PC-9 (cell line): ENCODE measurements at regions not wholly inside any gene's neighbourhood (a gene's known extent, or its start where the extent isn't known, plus 50 kb on each side); places are given as distances from the start of the nearest gene placed in this dataset.

Experiments used
- BruUV-seq: library from RNA; stranded (reverse); fragments of 400-500 nt; replicated peaks from 2 replicates; lab custom pipeline; 2021; lab: Mats Ljungman, UMichigan
- CTCF ChIA-PET: fragments of 300-600 bp; sonication (Branson Sonifier 250); formaldehyde crosslinking; loops from one replicate; lab custom pipeline; 2022; ENCODE audit warnings: antibody characterized with exemption; lab: Charles Lee
- POLR2A ChIA-PET: fragments of 300-600 bp; sonication (Branson Sonifier 250); formaldehyde crosslinking; loops from one replicate; lab custom pipeline; 2022; ENCODE audit warnings: antibody characterized with exemption; ENCODE audit not compliant: unreplicated experiment; lab: Charles Lee
- DNase-seq, 2 experiments: peaks; one replicate each; pipeline versions ENCODE4 v3.0.0 to v3.0.0-alpha.2; 2015 to 2022; ENCODE audit warnings: mixed read lengths in 1 of 2
- H2AFZ ChIP-seq: fragments of 200-600 bp; sonication (generic); 2 replicates; pipeline ENCODE4 v1.8.1; 2017; ENCODE audit warnings: antibody characterized with exemption
- H3F3A ChIP-seq: fragments of 200-600 bp; sonication (generic); 2 replicates; pipeline ENCODE4 v1.8.1; 2017; ENCODE audit warnings: antibody characterized with exemption, mild to moderate bottlenecking, low read depth; ENCODE audit not compliant: insufficient read depth
- H3K27ac ChIP-seq: fragments of 200-600 bp; sonication (generic); 2 replicates; pipeline ENCODE4 v1.6.1; 2016; ENCODE audit warnings: mixed run types
- H3K27me3 ChIP-seq: fragments of 200-600 bp; sonication (generic); 2 replicates; pipeline ENCODE4 v1.6.1; 2016; ENCODE audit warnings: low read depth, mixed run types; ENCODE audit not compliant: insufficient read depth
- H3K36me3 ChIP-seq: fragments of 200-600 bp; sonication (generic); 2 replicates; pipeline ENCODE4 v1.6.1; 2016; ENCODE audit warnings: low read depth, mixed run types
- H3K4me1 ChIP-seq: fragments of 200-600 bp; sonication (generic); replicated peaks from 2 replicates; pipeline ENCODE4 v1.6.1; 2016; ENCODE audit warnings: mixed run types; ENCODE audit not compliant: insufficient read depth
- H3K4me2 ChIP-seq: fragments of 200-600 bp; sonication (generic); 2 replicates; pipeline ENCODE4 v1.6.1; 2017; ENCODE audit warnings: mixed run types
- H3K4me3 ChIP-seq: fragments of 200-600 bp; sonication (generic); 2 replicates; pipeline ENCODE4 v1.6.1; 2016; ENCODE audit warnings: mixed run types
- H3K79me2 ChIP-seq: fragments of 200-600 bp; sonication (generic); 2 replicates; pipeline ENCODE4 v1.6.1; 2017; ENCODE audit warnings: low read depth, mixed run types
- H3K9me2 ChIP-seq: fragments of 200-600 bp; sonication (generic); 2 replicates; pipeline ENCODE4 v1.8.1; 2017; ENCODE audit warnings: mild to moderate bottlenecking; ENCODE audit not compliant: insufficient read depth
- H3K9me3 ChIP-seq: fragments of 200-600 bp; sonication (generic); 2 replicates; pipeline ENCODE4 v1.8.1; 2016; ENCODE audit warnings: low read depth; ENCODE audit not compliant: insufficient read depth
- H4K20me1 ChIP-seq: fragments of 200-600 bp; sonication (generic); 2 replicates; pipeline ENCODE4 v1.8.1; 2017; ENCODE audit not compliant: insufficient read depth
- EZH2 ChIP-seq: fragments of 200-600 bp; sonication (generic); IDR thresholded peaks from 2 replicates; pipeline ENCODE4 v1.8.0; 2017; ENCODE audit warnings: antibody characterized with exemption, low read depth
- intact Hi-C: fragments of 100-400 bp; cut with micrococcal nuclease; formaldehyde crosslinking; loops from one replicate; pipeline ENCODE4 v1.10.0; 2022; ENCODE audit not compliant: unreplicated experiment
- TF ChIP-seq, protein P1 (sequence below): fragments of 200-600 bp; sonication (generic); conservative IDR thresholded peaks from 2 replicates; pipeline ENCODE4 v1.6.1; 2017; ENCODE audit warnings: mixed run types, antibody characterized with exemption, mild to moderate bottlenecking, moderate library complexity

DNA sequence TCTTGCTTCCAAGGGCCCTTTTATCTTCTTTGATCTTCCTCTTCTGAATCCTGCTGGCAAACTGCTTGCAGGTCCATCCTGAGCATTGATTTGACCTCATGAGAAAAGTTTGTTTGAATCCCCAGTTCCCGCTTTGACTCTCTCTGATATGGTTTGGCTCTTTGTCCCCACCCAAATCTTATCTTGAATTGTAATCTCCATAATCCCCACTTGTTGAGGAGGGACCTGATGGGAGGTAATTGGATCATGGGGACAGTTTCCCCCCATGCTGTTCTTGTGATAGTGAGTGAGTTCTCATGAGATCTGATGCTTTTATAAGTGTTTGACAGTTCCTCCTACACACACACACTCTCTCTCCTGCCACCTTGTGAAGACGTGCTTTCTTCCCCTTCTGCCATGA is 126.6 kb upstream of the ARHGAP20 start:
- POLR2A ChIA-PET: no interaction called here
- no peak for DNase-seq
- Histone ChIP-seq H3K36me3 (no peaks in the 10 kb centered on the region), H3K9me2 (no peaks in the 10 kb centered on the region), H3K79me2 (no peaks in the 10 kb centered on the region), H3F3A (no peaks in the 10 kb centered on the region), H3K27me3 (no peaks in the 10 kb centered on the region), H3K9me3 (no peaks in the 10 kb centered on the region), H2AFZ (no peak overlapping the region), H3K4me3 (no peak overlapping the region), H4K20me1 (no peaks in the 10 kb centered on the region), H3K4me2 (no peak overlapping the region), H3K27ac (no peak overlapping the region), H3K4me1 (no peaks in the 10 kb centered on the region)
- no peak for TF ChIP-seq EZH2
- TF ChIP-seq, protein P1, sequence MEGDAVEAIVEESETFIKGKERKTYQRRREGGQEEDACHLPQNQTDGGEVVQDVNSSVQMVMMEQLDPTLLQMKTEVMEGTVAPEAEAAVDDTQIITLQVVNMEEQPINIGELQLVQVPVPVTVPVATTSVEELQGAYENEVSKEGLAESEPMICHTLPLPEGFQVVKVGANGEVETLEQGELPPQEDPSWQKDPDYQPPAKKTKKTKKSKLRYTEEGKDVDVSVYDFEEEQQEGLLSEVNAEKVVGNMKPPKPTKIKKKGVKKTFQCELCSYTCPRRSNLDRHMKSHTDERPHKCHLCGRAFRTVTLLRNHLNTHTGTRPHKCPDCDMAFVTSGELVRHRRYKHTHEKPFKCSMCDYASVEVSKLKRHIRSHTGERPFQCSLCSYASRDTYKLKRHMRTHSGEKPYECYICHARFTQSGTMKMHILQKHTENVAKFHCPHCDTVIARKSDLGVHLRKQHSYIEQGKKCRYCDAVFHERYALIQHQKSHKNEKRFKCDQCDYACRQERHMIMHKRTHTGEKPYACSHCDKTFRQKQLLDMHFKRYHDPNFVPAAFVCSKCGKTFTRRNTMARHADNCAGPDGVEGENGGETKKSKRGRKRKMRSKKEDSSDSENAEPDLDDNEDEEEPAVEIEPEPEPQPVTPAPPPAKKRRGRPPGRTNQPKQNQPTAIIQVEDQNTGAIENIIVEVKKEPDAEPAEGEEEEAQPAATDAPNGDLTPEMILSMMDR: no peak
- CTCF ChIA-PET: no interaction called here
- intact Hi-C loops: no loop called here
- BruUV-seq: no TSS peak

DNA sequence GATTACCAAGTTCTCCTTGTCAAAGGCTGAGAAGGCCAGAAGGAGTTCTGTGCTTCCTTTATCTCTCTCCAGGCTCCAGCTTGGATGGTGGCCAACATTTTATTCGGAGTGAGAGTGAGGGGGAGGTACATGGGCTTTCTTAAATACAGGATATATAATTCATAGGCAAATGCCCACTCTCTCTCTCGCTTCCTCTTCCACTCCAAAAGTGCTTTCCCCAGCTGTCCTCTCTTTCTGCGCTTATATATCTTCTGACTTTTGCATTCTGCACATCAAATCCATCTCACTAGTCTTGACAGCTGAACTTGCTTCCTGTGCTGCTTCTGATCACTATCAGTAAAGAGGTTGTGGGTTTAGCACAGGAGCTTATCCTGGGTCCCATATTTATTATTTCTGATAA is 125.4 kb upstream of the ARHGAP20 start:
- ChIA-PET CTCF (no interaction called here), POLR2A (no interaction called here)
- no peak overlapping the region for H3K4me2 ChIP-seq
- no peak overlapping the region for H2AFZ ChIP-seq
- H4K20me1 ChIP-seq: no peaks in the 10 kb centered on the region
- no peaks in the 10 kb centered on the region for H3K79me2 ChIP-seq
- intact Hi-C loops: no loop called here
- H3K9me2 ChIP-seq: no peaks in the 10 kb centered on the region
- H3K36me3 ChIP-seq: no peaks in the 10 kb centered on the region
- TF ChIP-seq EZH2: no peak
- TF ChIP-seq, protein P1: no peak
- BruUV-seq: no TSS peak
- H3K27ac ChIP-seq: no peak overlapping the region
- no peaks in the 10 kb centered on the region for H3K4me1 ChIP-seq
- no peak for DNase-seq
- H3F3A ChIP-seq: no peaks in the 10 kb centered on the region
- H3K4me3 ChIP-seq: no peak overlapping the region
- no peaks in the 10 kb centered on the region for H3K27me3 ChIP-seq
- H3K9me3 ChIP-seq: no peaks in the 10 kb centered on the region

DNA sequence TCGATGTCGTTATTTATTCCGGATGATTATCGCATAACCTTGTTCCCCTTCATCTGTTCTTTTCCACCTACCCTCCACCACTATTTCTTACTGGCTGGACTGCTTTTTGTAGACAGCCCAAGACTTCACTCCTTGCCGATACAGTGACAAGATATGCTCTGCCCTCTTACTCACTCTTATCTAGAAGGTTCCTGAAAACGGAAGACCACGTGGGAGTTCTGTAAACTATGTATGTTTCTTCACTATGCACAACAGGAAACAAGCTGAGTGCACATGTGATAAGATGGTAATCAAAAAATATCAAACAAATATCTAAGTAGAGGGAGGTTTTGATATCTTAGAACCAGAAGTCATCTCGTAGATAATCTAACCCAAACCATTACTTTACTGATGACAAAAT is 122.9 kb upstream of the ARHGAP20 start:
- intact Hi-C loops: no loop called here
- no peaks in the 10 kb centered on the region for H3K4me1 ChIP-seq
- no peaks in the 10 kb centered on the region for H3K27me3 ChIP-seq
- H2AFZ ChIP-seq: no peak overlapping the region
- no peaks in the 10 kb centered on the region for H3K9me3 ChIP-seq
- BruUV-seq: no TSS peak
- H3F3A ChIP-seq: no peaks in the 10 kb centered on the region
- TF ChIP-seq, protein P1: no peak
- TF ChIP-seq EZH2: no peak
- no peaks in the 10 kb centered on the region for H3K79me2 ChIP-seq
- H3K9me2 ChIP-seq: no peaks in the 10 kb centered on the region
- CTCF ChIA-PET: no interaction called here
- DNase-seq: no peak
- no peaks in the 10 kb centered on the region for H4K20me1 ChIP-seq
- no peaks in the 10 kb centered on the region for H3K36me3 ChIP-seq
- no peak overlapping the region for H3K4me3 ChIP-seq
- H3K27ac ChIP-seq: no peak overlapping the region
- POLR2A ChIA-PET: no interaction called here
- H3K4me2 ChIP-seq: no peak overlapping the region
